K562 (cell line): ENCODE measurements at regions not wholly inside any gene's neighbourhood (a gene's known extent, or its start where the extent isn't known, plus 50 kb on each side); places are given as distances from the start of the nearest gene placed in this dataset.

Source experiments
- C11orf30 ChIP-seq: fragments of 450-650 bp; IDR thresholded peaks from 2 replicates; pipeline ENCODE4 v1.6.1; 2016; ENCODE audit warnings: low read depth, mild to moderate bottlenecking
- CTCF ChIP-seq, 3 experiments: IDR thresholded peaks in 2 of 3; conservative IDR thresholded peaks in 1 of 3; 2 replicates each; pipeline ENCODE4 v1.5.1; 2011 to 2012; ENCODE audit warnings: low read length in 3 of 3, mild to moderate bottlenecking in 3 of 3, control low read depth in 2 of 3, improper control_type of control experiment in 1 of 3, inconsistent platforms in 1 of 3, low read depth in 1 of 3, mixed read lengths in 1 of 3, moderate library complexity in 1 of 3; ENCODE audit not compliant: insufficient read depth in 2 of 3
- FOXO4 ChIP-seq: fragments of 450-650 bp; formaldehyde crosslinking; IDR thresholded peaks from 2 replicates; pipeline ENCODE4 v1.4.0; 2020; ENCODE audit warnings: mild to moderate bottlenecking, moderate library complexity
- HSF4 ChIP-seq: fragments of 250-450 bp; sonication (Bioruptor Pico); IDR thresholded peaks from 2 replicates; pipeline ENCODE4 v2.1.2; 2022; ENCODE audit warnings: mild to moderate bottlenecking, moderate library complexity, borderline replicate concordance
- JUNB ChIP-seq: fragments of 450-650 bp; formaldehyde crosslinking; conservative IDR thresholded peaks from 2 replicates; pipeline ENCODE4 v1.4.0; 2020; ENCODE audit warnings: mild to moderate bottlenecking
- RFX5 ChIP-seq: IDR thresholded peaks from 2 replicates; pipeline ENCODE4 v1.6.1; 2011; ENCODE audit warnings: low read depth, mild to moderate bottlenecking, improper control_type of control experiment, low read length
- RNF219 ChIP-seq: fragments of 250-450 bp; sonication (Bioruptor Pico); IDR thresholded peaks from 2 replicates; pipeline ENCODE4 v1.5.0; 2022; ENCODE audit warnings: mild to moderate bottlenecking

GRCh38 chr6:166073082-166073481 lies 94.6 kb downstream of the TBXT start:
- TF ChIP-seq HSF4 (CRISPR knock-in tag) = no peak
- no peak for TF ChIP-seq JUNB
- no peak for TF ChIP-seq C11orf30
- TF ChIP-seq FOXO4 (CRISPR knock-in tag) = no peak
- no peak for TF ChIP-seq CTCF (IDR thresholded peaks at IDR 0.05 in 2 of 3, conservative IDR thresholded peaks at IDR 0.05 in 1 of 3; ENCODE audit: insufficient read depth in 2 of 3, low read depth in 1 of 3, low read length in 3 of 3)
- TF ChIP-seq RNF219 = no peak
- TF ChIP-seq RFX5 = no peak
